H1 (cell line): ENCODE measurements at regions not wholly inside any gene's neighbourhood (a gene's known extent, or its start where the extent isn't known, plus 50 kb on each side); places are given as distances from the start of the nearest gene placed in this dataset.

ENCODE experiments used
- CTCF ChIA-PET: fragments of 300-600 bp; sonication (Branson Sonifier 250); formaldehyde crosslinking; loops from one replicate; lab custom pipeline; 2021; ENCODE audit not compliant: partially characterized antibody; lab: Charles Lee
- POLR2A ChIA-PET: fragments of 300-600 bp; sonication (Branson Sonifier 250); formaldehyde crosslinking; loops from one replicate; lab custom pipeline; 2021; ENCODE audit warnings: inconsistent platforms; ENCODE audit not compliant: partially characterized antibody; lab: Charles Lee
- DNase-seq, 2 experiments: peaks; one replicate each; pipeline versions ENCODE4 v3.0.0 to v3.0.0-alpha.2; 2010 to 2022; ENCODE audit warnings: low spot score in 2 of 2, low read depth in 1 of 2, mixed read lengths in 1 of 2
- FAIRE-seq: peaks from 2 replicates; lab custom pipeline; 2011; peaks lifted over from hg19 to GRCh38; lab: Jason Lieb, UNC
- H2AFZ ChIP-seq: 2 replicates; pipeline ENCODE4 v1.8.1; 2012; ENCODE audit warnings: low read length, inconsistent platforms
- H2AK5ac ChIP-seq: 2 replicates; pipeline ENCODE4 v1.6.1; 2013; ENCODE audit warnings: low read depth, low read length
- H2BK120ac ChIP-seq: replicated peaks from 2 replicates; pipeline ENCODE3; 2013; ENCODE audit warnings: low read depth, low read length, inconsistent platforms
- H2BK12ac ChIP-seq: 2 replicates; pipeline ENCODE4 v1.6.1; 2013; ENCODE audit warnings: low read depth, low read length
- H2BK15ac ChIP-seq: 2 replicates; pipeline ENCODE4 v1.6.1; 2013; ENCODE audit warnings: low read length
- H2BK20ac ChIP-seq: 2 replicates; pipeline ENCODE4 v1.6.1; 2013; ENCODE audit warnings: low read length
- H2BK5ac ChIP-seq: 2 replicates; pipeline ENCODE4 v1.6.1; 2013; ENCODE audit warnings: low read depth, low read length
- H3K14ac ChIP-seq: 2 replicates; pipeline ENCODE4 v1.6.1; 2013; ENCODE audit warnings: inconsistent platforms; ENCODE audit not compliant: insufficient read length
- H3K18ac ChIP-seq: 2 replicates; pipeline ENCODE4 v1.6.1; 2013; ENCODE audit warnings: low read length; ENCODE audit errors: extremely low read depth
- H3K23ac ChIP-seq: 2 replicates; pipeline ENCODE4 v1.6.1; 2013; ENCODE audit warnings: inconsistent platforms; ENCODE audit not compliant: insufficient read length
- H3K23me2 ChIP-seq: 2 replicates; pipeline ENCODE4 v1.6.1; 2013; ENCODE audit warnings: low read depth, low read length
- H3K27ac ChIP-seq: 2 replicates; pipeline ENCODE4 v1.6.1; 2011; ENCODE audit warnings: low read depth, low read length, inconsistent platforms
- H3K27me3 ChIP-seq, 4 experiments: replicated peaks in 1 of 4; 1 replicate in 1 of 4; 2 replicates in 3 of 4; pipeline versions ENCODE4 v1.6.1 to v1.8.1; 2011 to 2013; ENCODE audit warnings: low read length in 3 of 4, mild to moderate bottlenecking in 3 of 4, inconsistent platforms in 2 of 4, mixed read lengths in 2 of 4, moderate library complexity in 1 of 4; ENCODE audit not compliant: control insufficient read depth in 3 of 4, insufficient read depth in 3 of 4; ENCODE audit errors: extremely low read depth in 1 of 4
- H3K36me3 ChIP-seq, 4 experiments: 2 replicates each; pipeline versions ENCODE4 v1.6.1 to v1.8.1; 2011 to 2013; ENCODE audit warnings: mild to moderate bottlenecking in 4 of 4, low read length in 3 of 4, moderate library complexity in 2 of 4, control low read depth in 1 of 4, inconsistent platforms in 1 of 4; ENCODE audit not compliant: insufficient read depth in 4 of 4, control insufficient read depth in 2 of 4
- H3K4ac ChIP-seq: replicated peaks from 2 replicates; pipeline ENCODE3; 2013; ENCODE audit warnings: low read length, low read depth, mixed read lengths, inconsistent platforms; ENCODE audit not compliant: insufficient read length
- H3K4me1 ChIP-seq, 4 experiments: replicated peaks in 1 of 4; 1 replicate in 1 of 4; 2 replicates in 3 of 4; pipeline versions ENCODE4 v1.6.1 to v1.8.1; 2011 to 2013; ENCODE audit warnings: low read length in 3 of 4, inconsistent platforms in 2 of 4, mixed read lengths in 1 of 4; ENCODE audit not compliant: insufficient read depth in 4 of 4, control insufficient read depth in 3 of 4
- H3K4me2 ChIP-seq, 2 experiments: 2 replicates each; pipeline versions ENCODE4 v1.6.1 to v1.8.1; 2011 to 2013; ENCODE audit warnings: low read depth in 2 of 2, low read length in 2 of 2, control low read depth in 1 of 2, inconsistent platforms in 1 of 2, mild to moderate bottlenecking in 1 of 2; ENCODE audit not compliant: insufficient read depth in 1 of 2
- H3K4me3 ChIP-seq, 4 experiments: fragments of 200-600, 300-600 bp in 1 of 4; sonication (generic), shearing (Covaris generic), sonication (Bioruptor Twin) in 1 of 4; 2 replicates each; pipeline versions ENCODE4 v1.5.1 to v1.8.1; 2011 to 2016; ENCODE audit warnings: low read length in 4 of 4, low read depth in 3 of 4, control low read depth in 2 of 4, inconsistent platforms in 2 of 4, mild to moderate bottlenecking in 2 of 4, mixed read lengths in 1 of 4, moderate library complexity in 1 of 4; ENCODE audit not compliant: insufficient read depth in 2 of 4; ENCODE audit errors: extremely low read depth in 1 of 4
- H3K56ac ChIP-seq: replicated peaks from 2 replicates; pipeline ENCODE3; 2013; ENCODE audit warnings: low read depth, mild to moderate bottlenecking, mixed read lengths, low read length, inconsistent platforms; ENCODE audit not compliant: insufficient read length
- H3K79me1 ChIP-seq: 2 replicates; pipeline ENCODE4 v1.6.1; 2013; ENCODE audit warnings: low read depth, low read length, control low read depth
- H3K79me2 ChIP-seq, 2 experiments: 2 replicates each; pipeline versions ENCODE4 v1.6.1 to v1.8.1; 2012 to 2013; ENCODE audit warnings: low read length in 2 of 2, mild to moderate bottlenecking in 2 of 2, inconsistent platforms in 1 of 2; ENCODE audit not compliant: insufficient read depth in 2 of 2, control insufficient read depth in 1 of 2
- H3K9ac ChIP-seq, 4 experiments: replicated peaks in 1 of 4; 1 replicate in 1 of 4; 2 replicates in 3 of 4; pipeline versions ENCODE4 v1.6.1 to v1.8.1; 2011 to 2013; ENCODE audit warnings: low read depth in 3 of 4, low read length in 3 of 4, control low read depth in 2 of 4, mild to moderate bottlenecking in 2 of 4, moderate library complexity in 2 of 4, inconsistent platforms in 1 of 4; ENCODE audit errors: extremely low read depth in 1 of 4
- H3K9me3 ChIP-seq, 2 experiments: 2 replicates each; pipeline versions ENCODE4 v1.6.1 to v1.8.1; 2012 to 2013; ENCODE audit warnings: mild to moderate bottlenecking in 2 of 2, moderate library complexity in 2 of 2, control low read depth in 1 of 2, inconsistent platforms in 1 of 2, low read depth in 1 of 2, low read length in 1 of 2, mixed read lengths in 1 of 2; ENCODE audit not compliant: insufficient read depth in 2 of 2
- H4K20me1 ChIP-seq, 2 experiments: replicated peaks in 1 of 2; 2 replicates each; pipeline versions ENCODE3 to v1.8.1; 2011 to 2013; ENCODE audit warnings: inconsistent platforms in 2 of 2, low read length in 2 of 2, mild to moderate bottlenecking in 1 of 2; ENCODE audit not compliant: insufficient read depth in 2 of 2, control insufficient read depth in 1 of 2
- H4K5ac ChIP-seq: 2 replicates; pipeline ENCODE4 v1.6.1; 2013; ENCODE audit warnings: low read length, low read depth, mixed read lengths, inconsistent platforms; ENCODE audit not compliant: insufficient read length
- H4K8ac ChIP-seq: 2 replicates; pipeline ENCODE4 v1.8.0; 2013; ENCODE audit warnings: mild to moderate bottlenecking, moderate library complexity, low read length, inconsistent platforms; ENCODE audit not compliant: insufficient read depth; ENCODE audit errors: extremely low read depth
- H4K91ac ChIP-seq: replicated peaks from 2 replicates; pipeline ENCODE3; 2013; ENCODE audit warnings: low read length, mixed read lengths, inconsistent platforms; ENCODE audit not compliant: insufficient read length
- BCL11A ChIP-seq, 2 experiments: IDR thresholded peaks; one replicate each; pipeline ENCODE4 v1.6.1; 2011; ENCODE audit warnings: low read depth in 2 of 2, low read length in 2 of 2, mild to moderate bottlenecking in 2 of 2
- CHD1 ChIP-seq: IDR thresholded peaks from 2 replicates; pipeline ENCODE4 v1.6.1; 2012; ENCODE audit warnings: low read depth, low read length, improper control_type of control experiment
- GABPA ChIP-seq: IDR thresholded peaks from 2 replicates; pipeline ENCODE4 v1.6.1; 2011; ENCODE audit warnings: mild to moderate bottlenecking, low read length, moderate library complexity, borderline replicate concordance; ENCODE audit not compliant: insufficient read depth
- HDAC2 ChIP-seq, 2 experiments: fragments of 300-600 bp in 1 of 2; sonication (generic) in 1 of 2; IDR thresholded peaks; 2 replicates each; pipeline ENCODE4 v1.6.1; 2011 to 2012; ENCODE audit warnings: low read depth in 2 of 2, low read length in 2 of 2, mild to moderate bottlenecking in 2 of 2, moderate library complexity in 2 of 2, borderline replicate concordance in 1 of 2, inconsistent platforms in 1 of 2
- JUN ChIP-seq: IDR thresholded peaks from 2 replicates; pipeline ENCODE4 v1.6.1; 2011; ENCODE audit warnings: low read depth, mild to moderate bottlenecking, improper control_type of control experiment, low read length
- KDM5A ChIP-seq: fragments of 200-600 bp; IDR thresholded peaks from 2 replicates; pipeline ENCODE4 v1.7.1; 2012; ENCODE audit warnings: mild to moderate bottlenecking, low read length, inconsistent platforms, mixed read lengths
- NANOG ChIP-seq: IDR thresholded peaks from 2 replicates; pipeline ENCODE4 v1.6.1; 2011; ENCODE audit warnings: low read length, low read depth, mild to moderate bottlenecking, inconsistent platforms; ENCODE audit not compliant: insufficient read depth, poor library complexity, severe bottlenecking
- NRF1 ChIP-seq: IDR thresholded peaks from 2 replicates; pipeline ENCODE4 v1.6.1; 2011; ENCODE audit warnings: mild to moderate bottlenecking, low read depth, low read length, improper control_type of control experiment
- RNF2 ChIP-seq: fragments of 200-900, 300-1000 bp; sonication (generic); IDR thresholded peaks from 2 replicates; pipeline ENCODE4 v1.7.1; 2016; ENCODE audit warnings: borderline replicate concordance, low read depth, mild to moderate bottlenecking, antibody characterized with exemption, low read length; ENCODE audit not compliant: poor library complexity, severe bottlenecking; ENCODE audit errors: missing control alignments
- TEAD4 ChIP-seq: IDR thresholded peaks from 2 replicates; pipeline ENCODE4 v1.6.1; 2012; ENCODE audit warnings: low read depth, low read length, inconsistent platforms, mixed read lengths
- WGBS, 2 experiments: shearing (Covaris generic) in 1 of 2; methylation state at CpG; one replicate each; pipeline versions ENCODE4 v1.1.6 to v1.1.7; 2013 to 2015; ENCODE audit warnings: low lambda C conversion rate in 2 of 2, mixed read lengths in 2 of 2, inconsistent platforms in 1 of 2, low coverage in 1 of 2, missing lambda C conversion rate in 1 of 2; ENCODE audit not compliant: insufficient replicate concordance in 2 of 2, insufficient coverage in 1 of 2, insufficient read length in 1 of 2; ENCODE audit errors: extremely low coverage in 1 of 2, missing lambda C conversion rate in 1 of 2; 5-methylcytosine and 5-hydroxymethylcytosine counted together
- TF ChIP-seq, protein P1 (sequence below), 3 experiments: IDR thresholded peaks; 1 replicate in 2 of 3; 2 replicates in 1 of 3; pipeline versions ENCODE4 v1.5.1 to v1.6.1; 2011; ENCODE audit warnings: low read length in 3 of 3, mild to moderate bottlenecking in 3 of 3, inconsistent platforms in 2 of 3, low read depth in 1 of 3, moderate library complexity in 1 of 3; ENCODE audit not compliant: insufficient read depth in 1 of 3; ENCODE audit errors: control extremely low read depth in 1 of 3

- Histone ChIP-seq H3K4ac (no peak overlapping the region), H3K4me3 (no peak overlapping the region), H4K5ac (no peak overlapping the region), H3K23ac (no peak overlapping the region), H3K4me2 (no peak overlapping the region), H2BK15ac (no peak overlapping the region), H3K27ac (no peak overlapping the region), H2BK20ac (no peak overlapping the region), H3K14ac (no peak overlapping the region), H4K91ac (no peak overlapping the region), H4K8ac (no peak overlapping the region), H3K79me1 (no peaks in the 10 kb centered on the region), H3K36me3 (no peaks in the 10 kb centered on the region), H3K9me3 (no peaks in the 10 kb centered on the region), H4K20me1 (no peaks in the 10 kb centered on the region), H2AK5ac (no peak overlapping the region), H2BK5ac (no peak overlapping the region), H3K56ac (no peak overlapping the region), H3K4me1 (peaks cover 0 to 6% (median 4%) of the 10 kb centered on the region in 4 experiments; a peak in 5 of 7 replicates), H3K79me2 (no peaks in the 10 kb centered on the region), H3K27me3 (no peaks in the 10 kb centered on the region; a peak in 1 of 7 replicates), H2BK120ac (no peak overlapping the region), H3K9ac (no peak overlapping the region), H3K23me2 (no peaks in the 10 kb centered on the region), H2BK12ac (no peak overlapping the region), H3K18ac (no peak overlapping the region), H2AFZ (no peak overlapping the region)
- 89% methylated on average over 3 of the region's 3 CpGs; no CpG with 5 or more reads in 1 of the 2 experiments for WGBS, 2 experiments
- CTCF ChIA-PET: interaction anchor here (1.2 kb wide), 1 partner anchor 10 kb away, joined by 3 read pairs; no protein-coding TSS in a partner anchor
- DNase-seq: no peak
- POLR2A ChIA-PET: no interaction called here
- FAIRE-seq: no peak
- TF ChIP-seq HDAC2 (IDR thresholded peaks at IDR 0.05; ENCODE audit: borderline replicate concordance in 1 of 2, low read depth in 2 of 2, low read length in 2 of 2): no peak
- no peak for TF ChIP-seq CHD1
- TF ChIP-seq RNF2: no peak
- no peak for TF ChIP-seq TEAD4
- TF ChIP-seq JUN: no peak
- TF ChIP-seq GABPA: no peak
- TF ChIP-seq, protein P1, sequence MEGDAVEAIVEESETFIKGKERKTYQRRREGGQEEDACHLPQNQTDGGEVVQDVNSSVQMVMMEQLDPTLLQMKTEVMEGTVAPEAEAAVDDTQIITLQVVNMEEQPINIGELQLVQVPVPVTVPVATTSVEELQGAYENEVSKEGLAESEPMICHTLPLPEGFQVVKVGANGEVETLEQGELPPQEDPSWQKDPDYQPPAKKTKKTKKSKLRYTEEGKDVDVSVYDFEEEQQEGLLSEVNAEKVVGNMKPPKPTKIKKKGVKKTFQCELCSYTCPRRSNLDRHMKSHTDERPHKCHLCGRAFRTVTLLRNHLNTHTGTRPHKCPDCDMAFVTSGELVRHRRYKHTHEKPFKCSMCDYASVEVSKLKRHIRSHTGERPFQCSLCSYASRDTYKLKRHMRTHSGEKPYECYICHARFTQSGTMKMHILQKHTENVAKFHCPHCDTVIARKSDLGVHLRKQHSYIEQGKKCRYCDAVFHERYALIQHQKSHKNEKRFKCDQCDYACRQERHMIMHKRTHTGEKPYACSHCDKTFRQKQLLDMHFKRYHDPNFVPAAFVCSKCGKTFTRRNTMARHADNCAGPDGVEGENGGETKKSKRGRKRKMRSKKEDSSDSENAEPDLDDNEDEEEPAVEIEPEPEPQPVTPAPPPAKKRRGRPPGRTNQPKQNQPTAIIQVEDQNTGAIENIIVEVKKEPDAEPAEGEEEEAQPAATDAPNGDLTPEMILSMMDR (IDR thresholded peaks at IDR 0.05; ENCODE audit: control extremely low read depth in 1 of 3, insufficient read depth in 1 of 3, low read depth in 1 of 3, low read length in 3 of 3): no peak
- TF ChIP-seq NANOG: no peak
- no peak for TF ChIP-seq BCL11A (IDR thresholded peaks at IDR 0.05; ENCODE audit: low read depth in 2 of 2, low read length in 2 of 2)
- no peak for TF ChIP-seq KDM5A
- no peak for TF ChIP-seq NRF1
Measured at GRCh38 chr9:86812616-86813015, 134.7 kb downstream of the GAS1 start.
